Right cardiac atrium (tissue), 5 donors: ENCODE measurements at regions not wholly inside any gene's neighbourhood (a gene's known extent, or its start where the extent isn't known, plus 50 kb on each side); places are given as distances from the start of the nearest gene placed in this dataset.

ENCODE experiments used
- ATAC-seq, 2 donors: fragments of 200-7000 bp; cut with Tn5 transposase; one replicate each; pipeline versions ENCODE4 v1.8.0 to v1.9.1; 2020; ENCODE audit warnings: moderate library complexity in 2 of 2, mild to moderate bottlenecking in 1 of 2
- DNase-seq, 3 donors: peaks; one replicate each; pipeline ENCODE4 v3.0.0-alpha.2; 2020
- H3K27ac ChIP-seq: one replicate; pipeline ENCODE4 v1.5.1; 2013; ENCODE audit warnings: mild to moderate bottlenecking, low read length, control low read depth, moderate library complexity
- H3K27me3 ChIP-seq: one replicate; pipeline ENCODE4 v1.6.1; 2013; ENCODE audit not compliant: control insufficient read depth, insufficient read depth
- H3K4me1 ChIP-seq: one replicate; pipeline ENCODE4 v1.6.1; 2013; ENCODE audit warnings: low read length; ENCODE audit not compliant: control insufficient read depth, insufficient read depth
- H3K4me3 ChIP-seq: one replicate; pipeline ENCODE4 v1.5.1; 2013; ENCODE audit warnings: low read length, control low read depth
- H3K9me3 ChIP-seq: one replicate; pipeline ENCODE4 v1.6.1; 2013; ENCODE audit warnings: low read length; ENCODE audit not compliant: control insufficient read depth
- WGBS: extraction: QIAGEN DNeasy Blood & Tissue Kit; methylation state at CpG from one replicate; pipeline ENCODE4 v1.1.7; 2013; 5-methylcytosine and 5-hydroxymethylcytosine counted together
- intact Hi-C, 4 donors: fragments of 100-400 bp; cut with DNase I; formaldehyde crosslinking; loops; one replicate each; pipeline versions ENCODE4 v1.11.0 to v1.14.0; 2022 to 2023
- donor health status: healthy with polysubstance abuse.
- donor health status: DM: no; HTN: yes; CAD: no.
- donor health status: DM: no; HTN: no; CAD: no.
- donor health status: DM: no; HTN: yes; CAD: no; lungs with severe emphysema.
- donor health status: DM: yes; HTN: yes; CAD: no.

GRCh38 chr4:184528713-184529112, 54.4 kb upstream of the IRF2 start:
- Histone ChIP-seq H3K27ac (no peak overlapping the region), H3K4me1 (no peaks in the 10 kb centered on the region), H3K9me3 (no peaks in the 10 kb centered on the region), H3K4me3 (no peak overlapping the region), H3K27me3 (no peaks in the 10 kb centered on the region)
- intact Hi-C loops: no loop called here
- ATAC-seq (no peak), DNase-seq (no peak)
- WGBS: 80% methylated on average over 3 of the region's 3 CpGs

GRCh38 chr4:184528051-184528450, 53.7 kb upstream of the IRF2 start:
- no peak overlapping the region for H3K4me3 ChIP-seq
- H3K27ac ChIP-seq: no peak overlapping the region
- intact Hi-C loops: no loop called here
- no peaks in the 10 kb centered on the region for H3K27me3 ChIP-seq
- no peak for DNase-seq
- WGBS: 56% methylated on average over 5 of the region's 5 CpGs
- no peaks in the 10 kb centered on the region for H3K4me1 ChIP-seq
- ATAC-seq: no peak
- H3K9me3 ChIP-seq: no peaks in the 10 kb centered on the region

GRCh38 chr4:184526228-184526627, 51.9 kb upstream of the IRF2 start:
- no peaks in the 10 kb centered on the region for H3K9me3 ChIP-seq
- no peaks in the 10 kb centered on the region for H3K27me3 ChIP-seq
- ATAC-seq (no peak), DNase-seq (no peak)
- no peak overlapping the region for H3K4me3 ChIP-seq
- no peak overlapping the region for H3K27ac ChIP-seq
- 90% methylated on average over 2 of the region's 2 CpGs for WGBS
- intact Hi-C loops: no loop called here
- no peaks in the 10 kb centered on the region for H3K4me1 ChIP-seq
